Mesodermal cell (in vitro differentiated cells): ENCODE measurements at regions not wholly inside any gene's neighbourhood (a gene's known extent, or its start where the extent isn't known, plus 50 kb on each side); places are given as distances from the start of the nearest gene placed in this dataset.

Experiments
- H3K27ac ChIP-seq: 2 replicates; pipeline ENCODE4 v1.7.0; 2013; ENCODE audit warnings: mild to moderate bottlenecking, low read depth, low read length, moderate library complexity; ENCODE audit not compliant: severe bottlenecking
- H3K36me3 ChIP-seq: 2 replicates; pipeline ENCODE4 v1.7.1; 2013; ENCODE audit warnings: mild to moderate bottlenecking, low read length, moderate library complexity; ENCODE audit not compliant: control insufficient read depth, insufficient read depth
- H3K4me1 ChIP-seq: one replicate; pipeline ENCODE4 v1.7.1; 2013; ENCODE audit warnings: mild to moderate bottlenecking, low read length; ENCODE audit not compliant: insufficient read depth, control insufficient read depth, poor library complexity, severe bottlenecking
- H3K4me3 ChIP-seq: 2 replicates; pipeline ENCODE4 v1.7.0; 2013; ENCODE audit warnings: low read length, control low read depth, mild to moderate bottlenecking; ENCODE audit not compliant: insufficient read depth, poor library complexity, severe bottlenecking; ENCODE audit errors: extremely low read depth
- H3K9me3 ChIP-seq: 2 replicates; pipeline ENCODE4 v1.7.1; 2013; ENCODE audit warnings: mild to moderate bottlenecking, low read length, moderate library complexity; ENCODE audit not compliant: control insufficient read depth
- WGBS, 2 experiments: methylation state at CpG; one replicate each; pipeline ENCODE4 v1.1.5; 2013; ENCODE audit warnings: missing lambda C conversion rate in 2 of 2; ENCODE audit not compliant: insufficient coverage in 2 of 2; 5-methylcytosine and 5-hydroxymethylcytosine counted together

DNA sequence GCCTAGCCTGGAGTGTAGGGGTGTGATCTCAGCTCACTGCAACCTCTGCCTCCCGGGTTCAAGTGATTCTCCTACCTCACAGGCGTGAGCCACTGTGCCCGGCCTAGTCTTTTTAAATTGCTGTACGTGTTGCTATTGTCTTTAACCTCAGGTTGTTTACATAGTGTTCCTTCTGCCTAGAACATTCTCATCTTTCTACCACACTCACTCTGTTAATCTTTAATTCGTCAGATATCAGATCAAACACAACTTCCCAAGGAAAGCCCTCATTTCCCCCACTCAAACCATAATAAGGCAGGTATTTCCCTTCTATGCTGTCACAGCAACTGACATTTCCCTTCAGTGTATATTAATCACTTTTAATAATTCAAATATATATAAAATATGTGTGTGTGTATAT is 1310.0 kb upstream of the C9orf72 start:
- H3K9me3 ChIP-seq: no peaks in the 10 kb centered on the region
- whole genome bisulfite sequencing, 2 experiments: 0% methylated on average over 1 of the region's 5 CpGs
- no peak overlapping the region for H3K4me3 ChIP-seq
- H3K36me3 ChIP-seq: no peaks in the 10 kb centered on the region
- H3K27ac ChIP-seq: no peak overlapping the region
- H3K4me1 ChIP-seq: no peaks in the 10 kb centered on the region

GRCh38 chr9:28887188-28887884 is 1314.1 kb upstream of the C9orf72 start:
- no CpG with 5 or more reads among the region's 2 CpGs for WGBS, 2 experiments

DNA sequence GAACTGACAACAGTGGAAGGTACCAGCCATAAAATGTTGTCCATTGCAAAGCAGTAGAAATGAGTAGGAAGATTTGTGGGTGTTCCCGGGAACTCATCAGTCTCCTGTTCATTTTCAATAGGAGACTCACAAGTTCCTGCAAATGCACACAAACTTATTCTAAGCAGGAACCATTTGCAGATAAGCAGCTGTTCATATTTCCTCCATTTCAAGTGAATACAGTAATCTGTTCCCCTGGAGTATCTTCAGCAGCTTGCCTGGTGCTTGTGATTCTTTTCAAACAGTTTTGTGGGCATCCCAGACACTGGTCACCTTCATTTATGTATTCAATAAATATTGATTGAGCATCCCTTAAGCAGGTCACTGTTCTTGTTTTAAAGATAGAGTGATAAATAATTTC is 1315.5 kb upstream of the C9orf72 start:
- H3K36me3 ChIP-seq: no peaks in the 10 kb centered on the region
- no peaks in the 10 kb centered on the region for H3K9me3 ChIP-seq
- H3K4me3 ChIP-seq: no peak overlapping the region
- WGBS, 2 experiments: no CpG with 5 or more reads among the region's 1 CpG
- H3K27ac ChIP-seq: no peak overlapping the region
- no peaks in the 10 kb centered on the region for H3K4me1 ChIP-seq

More at GRCh38 chr9:28887188-28887884, 1314.1 kb upstream of the C9orf72 start:
- Histone ChIP-seq H3K4me3 (no peak overlapping the region), H3K9me3 (no peaks in the 10 kb centered on the region), H3K27ac (no peak overlapping the region), H3K4me1 (no peaks in the 10 kb centered on the region), H3K36me3 (no peaks in the 10 kb centered on the region)

- WGBS, 2 experiments: no CpG with 5 or more reads among the region's 1 CpG
- H3K36me3 ChIP-seq: no peaks in the 10 kb centered on the region
- H3K9me3 ChIP-seq: no peaks in the 10 kb centered on the region
- no peak overlapping the region for H3K4me3 ChIP-seq
- no peak overlapping the region for H3K27ac ChIP-seq
- H3K4me1 ChIP-seq: no peaks in the 10 kb centered on the region
These were observed 1319.3 kb upstream of the C9orf72 start for GRCh38 chr9:28892538-28892937.

DNA sequence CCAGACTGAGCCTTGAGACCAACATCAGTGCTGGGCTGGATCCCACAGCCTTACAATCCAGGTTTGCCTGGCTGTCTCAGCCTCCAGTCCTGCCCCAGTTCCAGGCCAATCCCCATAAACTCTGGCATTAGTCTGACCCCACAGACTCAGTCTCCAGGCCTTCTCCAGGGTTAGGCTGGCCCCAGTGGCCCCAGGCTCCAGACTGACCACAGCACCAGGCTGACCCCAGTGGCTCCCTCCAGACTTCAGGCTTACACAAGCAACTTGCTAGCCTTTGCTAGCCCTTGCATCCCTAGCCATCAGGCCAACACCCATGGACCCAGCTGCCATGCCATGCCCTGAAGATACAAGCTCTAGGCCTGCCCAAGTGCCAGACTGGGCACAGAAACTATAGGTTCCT is 1326.0 kb upstream of the C9orf72 start:
- H3K9me3 ChIP-seq: no peaks in the 10 kb centered on the region
- H3K27ac ChIP-seq: no peak overlapping the region
- H3K4me1 ChIP-seq: no peaks in the 10 kb centered on the region
- H3K36me3 ChIP-seq: no peaks in the 10 kb centered on the region
- no peak overlapping the region for H3K4me3 ChIP-seq

DNA sequence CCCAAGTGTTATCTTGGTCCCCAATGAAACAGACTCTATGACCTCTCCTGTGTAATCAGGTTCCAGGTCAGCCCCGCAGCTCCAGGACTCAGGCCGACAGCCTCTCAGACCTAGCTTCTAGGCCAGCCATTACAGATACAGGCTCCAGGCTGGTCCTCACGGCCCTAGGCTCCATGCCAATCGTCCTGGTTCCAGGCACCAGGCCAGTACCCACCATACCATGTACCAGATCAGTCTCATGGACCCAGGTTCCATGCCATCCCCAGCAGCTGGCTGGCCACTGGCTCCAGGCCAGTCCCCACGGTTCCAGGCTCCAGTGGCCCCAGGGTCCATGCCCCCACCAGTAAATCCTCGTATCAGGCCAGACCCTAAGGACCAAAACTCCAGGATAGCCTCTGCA is 1326.6 kb upstream of the C9orf72 start:
- H3K4me1 ChIP-seq: no peaks in the 10 kb centered on the region
- 61 to 76% methylated on average over 5 to 6 of the region's 6 CpGs for WGBS, 2 experiments
- H3K36me3 ChIP-seq: no peaks in the 10 kb centered on the region
- no peak overlapping the region for H3K27ac ChIP-seq
- H3K4me3 ChIP-seq: no peak overlapping the region
- H3K9me3 ChIP-seq: no peaks in the 10 kb centered on the region

- Histone ChIP-seq H3K4me1 (no peaks in the 10 kb centered on the region), H3K36me3 (no peaks in the 10 kb centered on the region), H3K4me3 (no peak overlapping the region), H3K9me3 (no peaks in the 10 kb centered on the region), H3K27ac (no peak overlapping the region)
- 100% methylated on average over 1 of the region's 1 CpG for WGBS, 2 experiments
These were observed 1327.1 kb upstream of the C9orf72 start for GRCh38 chr9:28900406-28900805.

DNA sequence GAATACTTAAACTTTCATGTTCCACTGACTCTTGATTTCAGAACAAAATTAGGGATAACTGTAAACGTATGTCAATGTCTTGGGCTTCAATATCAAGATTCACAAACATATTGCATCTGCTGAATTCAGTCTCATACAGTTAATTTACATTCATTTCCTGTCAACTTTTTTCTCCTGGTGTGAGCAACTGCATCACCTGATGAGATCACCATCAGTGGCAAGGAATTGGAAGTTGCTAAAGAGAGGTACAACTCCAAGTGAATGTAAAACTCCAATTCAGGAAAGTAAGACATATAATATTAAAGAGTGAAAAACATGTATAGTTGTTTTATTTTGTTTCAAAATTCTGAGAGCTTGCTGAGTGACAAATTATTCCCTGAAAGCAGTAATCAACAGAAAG is 1336.2 kb upstream of the C9orf72 start:
- Histone ChIP-seq H3K4me3 (no peak overlapping the region), H3K4me1 (no peaks in the 10 kb centered on the region), H3K36me3 (no peaks in the 10 kb centered on the region), H3K27ac (no peak overlapping the region), H3K9me3 (no peaks in the 10 kb centered on the region)
- 100% methylated on average over 1 of the region's 1 CpG; no CpG with 5 or more reads in 1 of the 2 experiments for WGBS, 2 experiments

DNA sequence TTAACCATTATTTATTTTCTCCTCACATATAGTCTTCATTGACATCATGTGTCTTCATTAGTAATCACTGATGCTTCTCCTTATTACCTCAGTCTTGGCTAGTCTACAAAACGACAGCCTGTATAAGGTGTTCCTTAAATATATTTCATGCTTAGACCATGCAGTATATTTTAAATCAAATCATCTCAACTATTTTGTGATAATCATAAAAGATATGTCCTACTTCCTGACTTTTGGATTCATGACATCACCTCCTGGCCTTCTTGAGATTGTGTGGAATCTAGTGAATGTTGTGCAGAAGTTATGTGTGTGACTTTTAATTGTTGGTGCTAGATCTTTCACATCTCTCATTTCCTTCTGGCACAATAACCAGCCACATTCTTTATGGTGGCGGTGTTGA is 1339.3 kb upstream of the C9orf72 start:
- no CpG with 5 or more reads among the region's 2 CpGs for WGBS, 2 experiments
- Histone ChIP-seq H3K4me1 (no peaks in the 10 kb centered on the region), H3K36me3 (no peaks in the 10 kb centered on the region), H3K4me3 (no peak overlapping the region), H3K9me3 (no peaks in the 10 kb centered on the region), H3K27ac (no peak overlapping the region)

GRCh38 chr9:28915202-28915930 is 1342.1 kb upstream of the C9orf72 start:
- 0 to 44% methylated on average over 1 to 2 of the region's 2 CpGs for WGBS, 2 experiments
- no peaks in the 10 kb centered on the region for H3K9me3 ChIP-seq
- no peaks in the 10 kb centered on the region for H3K4me1 ChIP-seq
- no peak overlapping the region for H3K4me3 ChIP-seq
- H3K27ac ChIP-seq: no peak overlapping the region
- H3K36me3 ChIP-seq: no peaks in the 10 kb centered on the region

DNA sequence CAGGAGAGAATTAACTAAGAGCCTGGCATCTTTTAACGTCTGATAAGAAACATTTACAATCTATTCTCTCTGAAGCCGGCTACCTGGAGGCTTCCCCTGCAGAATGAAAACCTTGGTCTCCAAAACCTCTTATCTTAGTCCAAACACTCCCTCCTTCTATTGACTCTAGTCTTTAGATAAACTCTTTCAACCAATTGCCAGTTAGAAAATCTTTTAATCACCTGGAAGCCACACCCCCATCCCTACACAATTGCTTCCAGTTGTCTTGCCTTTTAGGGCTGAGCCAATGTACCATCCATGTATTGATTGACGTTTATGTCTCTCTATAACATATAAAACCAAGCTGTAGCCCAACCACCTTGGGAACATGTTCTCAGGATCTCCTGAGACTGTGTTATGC is 1343.1 kb upstream of the C9orf72 start:
- Histone ChIP-seq H3K4me3 (no peak overlapping the region), H3K36me3 (no peaks in the 10 kb centered on the region), H3K4me1 (no peaks in the 10 kb centered on the region), H3K9me3 (no peaks in the 10 kb centered on the region), H3K27ac (no peak overlapping the region)
- 88 to 96% methylated on average over 3 of the region's 3 CpGs for whole genome bisulfite sequencing, 2 experiments
